ENCODE measurements at regions not wholly inside any gene's neighbourhood (a gene's known extent, or its start where the extent isn't known, plus 50 kb on each side); places are given as distances from the start of the nearest gene placed in this dataset.
"Not testable (repeated sequence)": the region's sequence is repeated elsewhere in the genome, so short reads cannot be mapped to it uniquely, and the experiment has no call there.

DNA sequence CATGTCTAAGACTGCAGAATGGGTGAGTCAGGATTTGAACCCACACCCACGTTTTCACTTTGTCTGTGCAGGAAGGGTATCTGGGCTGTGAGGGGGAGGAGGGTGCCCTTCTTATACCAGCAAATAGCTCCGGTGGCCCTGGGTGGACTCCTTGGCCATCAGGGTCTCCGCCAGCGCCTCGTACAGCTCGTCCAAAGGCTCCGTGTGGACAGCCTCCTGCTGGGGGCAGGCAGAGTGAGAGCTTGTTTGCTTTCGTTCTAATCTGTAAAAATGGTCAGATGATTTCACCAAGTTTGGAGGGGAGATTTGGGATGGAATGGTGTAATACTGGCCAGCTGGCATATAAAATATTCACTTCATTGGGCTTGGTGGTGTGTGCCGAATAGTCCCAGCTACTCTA, 111.7 kb upstream of the CCZ1B start:
- not testable (repeated sequence) for H3K4me1 ChIP-seq (ENCODE audit: control insufficient read depth in 5 of 5, insufficient read depth in 5 of 5, low read length in 5 of 5); H3K9me3 ChIP-seq (ENCODE audit: control insufficient read depth in 5 of 5, low read length in 5 of 5); H3K4me3 ChIP-seq (ENCODE audit: low read depth in 1 of 5, low read length in 5 of 5); H3K27me3 ChIP-seq (ENCODE audit: control insufficient read depth in 5 of 5, insufficient read depth in 4 of 5, low read length in 5 of 5); H3K9ac ChIP-seq (ENCODE audit: low read length in 5 of 5); H3K27ac ChIP-seq (ENCODE audit: low read depth, low read length); H3K36me3 ChIP-seq (ENCODE audit: control insufficient read depth in 5 of 5, insufficient read depth in 5 of 5, low read length in 5 of 5)

DNA sequence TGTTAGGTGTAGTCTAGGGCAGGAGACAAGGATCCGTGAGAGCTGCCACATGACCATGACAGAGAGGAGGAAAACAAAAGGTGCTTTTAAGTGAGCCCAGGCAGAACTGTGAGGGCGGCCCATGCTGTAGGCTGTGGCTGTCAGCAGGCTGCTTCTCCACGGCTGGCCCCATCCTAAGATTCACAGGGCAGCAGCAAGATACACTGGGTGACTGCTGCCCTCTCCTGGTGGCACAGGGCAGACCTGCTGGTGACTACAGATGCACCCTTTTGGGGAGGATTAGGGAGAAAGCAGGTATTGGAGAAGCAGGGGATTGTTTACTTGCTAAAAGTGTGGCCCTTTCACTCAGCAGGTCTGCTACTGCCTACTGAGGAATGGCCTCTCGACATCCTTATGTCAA, 112.2 kb upstream of the CCZ1B start:
- not testable (repeated sequence) for H3K36me3 ChIP-seq (ENCODE audit: control insufficient read depth in 5 of 5, insufficient read depth in 5 of 5, low read length in 5 of 5); H3K27me3 ChIP-seq (ENCODE audit: control insufficient read depth in 5 of 5, insufficient read depth in 4 of 5, low read length in 5 of 5); H3K4me1 ChIP-seq (ENCODE audit: control insufficient read depth in 5 of 5, insufficient read depth in 5 of 5, low read length in 5 of 5); H3K4me3 ChIP-seq (ENCODE audit: low read depth in 1 of 5, low read length in 5 of 5); H3K9me3 ChIP-seq (ENCODE audit: control insufficient read depth in 5 of 5, low read length in 5 of 5); H3K27ac ChIP-seq (ENCODE audit: low read depth, low read length); H3K9ac ChIP-seq (ENCODE audit: low read length in 5 of 5)

DNA sequence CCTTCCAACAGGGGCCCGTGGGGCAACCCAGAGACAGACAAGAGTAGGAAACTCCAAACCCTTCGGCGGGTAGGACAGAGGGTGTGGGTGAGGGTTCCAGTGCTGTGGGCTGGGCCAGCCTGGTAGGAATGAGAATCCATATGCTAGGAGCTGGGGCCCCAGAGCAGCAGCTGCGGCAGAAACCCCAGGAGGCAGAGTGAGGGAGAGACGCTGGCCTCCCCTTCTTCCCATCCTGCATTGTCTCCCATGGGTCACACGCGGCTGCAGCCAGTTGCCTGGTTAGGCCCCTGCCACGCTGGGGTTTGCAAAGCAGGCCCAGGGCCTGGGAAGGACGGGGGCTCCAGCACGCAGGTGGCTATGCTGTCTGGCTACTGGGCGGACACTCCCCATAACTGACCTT, 113.1 kb upstream of the CCZ1B start:
- H3K9ac ChIP-seq (ENCODE audit: low read length in 5 of 5); H3K36me3 ChIP-seq (ENCODE audit: control insufficient read depth in 5 of 5, insufficient read depth in 5 of 5, low read length in 5 of 5); H3K27me3 ChIP-seq (ENCODE audit: control insufficient read depth in 5 of 5, insufficient read depth in 4 of 5, low read length in 5 of 5); H3K9me3 ChIP-seq (ENCODE audit: control insufficient read depth in 5 of 5, low read length in 5 of 5); H3K27ac ChIP-seq (ENCODE audit: low read depth, low read length); H3K4me1 ChIP-seq (ENCODE audit: control insufficient read depth in 5 of 5, insufficient read depth in 5 of 5, low read length in 5 of 5); H3K4me3 ChIP-seq (ENCODE audit: low read depth in 1 of 5, low read length in 5 of 5): not testable (repeated sequence)

DNA sequence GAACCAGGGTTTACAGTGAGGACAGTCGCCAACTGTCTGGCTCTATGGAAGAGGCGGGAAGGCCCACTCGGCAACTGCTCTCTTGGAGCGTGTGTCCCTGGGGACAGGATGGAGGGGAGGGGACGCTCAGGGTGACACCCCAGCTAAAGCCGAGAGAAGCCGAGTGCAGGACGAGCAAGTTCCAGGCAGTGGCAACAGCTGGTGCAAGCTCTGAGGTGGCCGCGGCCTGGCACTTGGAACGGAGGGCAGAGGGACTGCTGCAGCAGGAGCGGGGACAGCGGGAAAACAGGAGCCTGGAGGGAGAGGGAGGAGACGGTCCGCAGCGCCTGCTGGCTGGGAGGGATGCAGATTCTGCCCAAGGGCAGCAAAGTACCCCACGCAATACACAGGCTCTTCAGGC, 113.8 kb upstream of the CCZ1B start:
- not testable (repeated sequence) for H3K36me3 ChIP-seq (ENCODE audit: control insufficient read depth in 5 of 5, insufficient read depth in 5 of 5, low read length in 5 of 5); H3K9me3 ChIP-seq (ENCODE audit: control insufficient read depth in 5 of 5, low read length in 5 of 5); H3K9ac ChIP-seq (ENCODE audit: low read length in 5 of 5); H3K27ac ChIP-seq (ENCODE audit: low read depth, low read length); H3K4me3 ChIP-seq (ENCODE audit: low read depth in 1 of 5, low read length in 5 of 5); H3K27me3 ChIP-seq (ENCODE audit: control insufficient read depth in 5 of 5, insufficient read depth in 4 of 5, low read length in 5 of 5); H3K4me1 ChIP-seq (ENCODE audit: control insufficient read depth in 5 of 5, insufficient read depth in 5 of 5, low read length in 5 of 5)

DNA sequence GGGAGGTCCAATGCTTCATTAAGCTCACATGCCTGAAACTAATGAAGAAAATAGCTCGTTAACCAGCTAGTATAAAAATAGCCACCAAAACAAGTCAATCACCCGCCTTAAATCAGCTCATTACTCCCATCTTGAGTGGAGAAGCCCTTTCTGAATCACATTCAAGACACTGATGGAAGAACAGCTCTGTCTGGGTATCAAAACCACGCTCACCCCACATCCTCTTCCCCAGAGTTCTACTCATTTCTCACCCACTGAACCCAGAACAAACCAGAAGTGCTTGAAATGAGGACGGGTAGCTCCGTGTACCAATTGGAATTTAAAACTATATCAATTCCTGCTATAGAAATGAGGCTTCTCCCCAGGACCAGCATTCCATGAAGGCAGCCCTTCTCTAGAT, 120.8 kb upstream of the CCZ1B start:
- H3K4me1 ChIP-seq (ENCODE audit: control insufficient read depth in 5 of 5, insufficient read depth in 5 of 5, low read length in 5 of 5); H3K9ac ChIP-seq (ENCODE audit: low read length in 5 of 5): not testable (repeated sequence)

DNA sequence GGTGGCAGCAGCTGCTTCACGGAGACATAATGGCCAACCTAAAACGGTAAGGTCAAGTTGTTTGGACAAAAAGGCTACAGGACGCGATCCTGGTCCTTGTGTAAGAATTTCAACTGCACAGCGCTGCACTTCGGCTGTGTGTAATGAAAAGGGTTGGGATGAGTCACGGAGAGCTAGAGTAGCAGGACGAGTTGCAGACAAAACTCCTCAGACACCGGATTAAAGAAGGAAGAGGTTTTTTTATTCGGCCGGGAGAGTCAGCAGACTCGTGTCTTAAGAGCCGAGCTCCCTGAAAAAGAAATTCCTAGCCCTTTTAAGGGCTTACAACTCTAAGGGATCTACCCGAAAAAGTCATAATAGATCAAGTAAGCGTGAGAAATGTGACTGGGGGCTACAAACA, 124.2 kb upstream of the CCZ1B start:
- not testable (repeated sequence) for H3K27ac ChIP-seq (ENCODE audit: low read depth, low read length); H3K9ac ChIP-seq (ENCODE audit: low read length in 5 of 5); H3K4me3 ChIP-seq (ENCODE audit: low read depth in 1 of 5, low read length in 5 of 5); H3K36me3 ChIP-seq (ENCODE audit: control insufficient read depth in 5 of 5, insufficient read depth in 5 of 5, low read length in 5 of 5); H3K27me3 ChIP-seq (ENCODE audit: control insufficient read depth in 5 of 5, insufficient read depth in 4 of 5, low read length in 5 of 5); H3K4me1 ChIP-seq (ENCODE audit: control insufficient read depth in 5 of 5, insufficient read depth in 5 of 5, low read length in 5 of 5); H3K9me3 ChIP-seq (ENCODE audit: control insufficient read depth in 5 of 5, low read length in 5 of 5)

More for the DNA sequence above, 120.8 kb upstream of the CCZ1B start:
- H3K4me3 ChIP-seq (ENCODE audit: low read depth in 1 of 5, low read length in 5 of 5); H3K27ac ChIP-seq (ENCODE audit: low read depth, low read length); H3K36me3 ChIP-seq (ENCODE audit: control insufficient read depth in 5 of 5, insufficient read depth in 5 of 5, low read length in 5 of 5); H3K27me3 ChIP-seq (ENCODE audit: control insufficient read depth in 5 of 5, insufficient read depth in 4 of 5, low read length in 5 of 5); H3K9me3 ChIP-seq (ENCODE audit: control insufficient read depth in 5 of 5, low read length in 5 of 5): not testable (repeated sequence)

DNA sequence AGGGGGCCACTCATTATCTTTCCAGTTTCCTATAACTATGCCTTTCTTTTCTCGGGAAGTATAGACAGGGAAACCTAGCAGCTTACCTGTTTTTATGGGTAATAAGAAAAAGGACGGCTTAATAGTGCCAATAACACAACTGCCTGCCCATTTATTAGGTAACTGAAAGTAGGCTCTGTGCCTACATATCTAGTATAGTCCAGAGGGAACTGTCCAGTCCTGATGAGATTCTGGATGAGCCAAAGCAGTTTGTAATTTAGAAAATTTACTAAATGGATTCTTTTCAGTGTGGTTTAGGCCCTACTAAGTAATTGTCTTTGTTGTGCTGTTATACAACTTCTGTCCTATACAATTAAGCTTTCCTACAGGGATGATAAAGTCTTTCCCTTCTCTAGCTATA, 125.5 kb upstream of the CCZ1B start:
- not testable (repeated sequence) for H3K9me3 ChIP-seq (ENCODE audit: control insufficient read depth in 5 of 5, low read length in 5 of 5); H3K9ac ChIP-seq (ENCODE audit: low read length in 5 of 5); H3K4me1 ChIP-seq (ENCODE audit: control insufficient read depth in 5 of 5, insufficient read depth in 5 of 5, low read length in 5 of 5); H3K36me3 ChIP-seq (ENCODE audit: control insufficient read depth in 5 of 5, insufficient read depth in 5 of 5, low read length in 5 of 5); H3K4me3 ChIP-seq (ENCODE audit: low read depth in 1 of 5, low read length in 5 of 5); H3K27me3 ChIP-seq (ENCODE audit: control insufficient read depth in 5 of 5, insufficient read depth in 4 of 5, low read length in 5 of 5); H3K27ac ChIP-seq (ENCODE audit: low read depth, low read length)

DNA sequence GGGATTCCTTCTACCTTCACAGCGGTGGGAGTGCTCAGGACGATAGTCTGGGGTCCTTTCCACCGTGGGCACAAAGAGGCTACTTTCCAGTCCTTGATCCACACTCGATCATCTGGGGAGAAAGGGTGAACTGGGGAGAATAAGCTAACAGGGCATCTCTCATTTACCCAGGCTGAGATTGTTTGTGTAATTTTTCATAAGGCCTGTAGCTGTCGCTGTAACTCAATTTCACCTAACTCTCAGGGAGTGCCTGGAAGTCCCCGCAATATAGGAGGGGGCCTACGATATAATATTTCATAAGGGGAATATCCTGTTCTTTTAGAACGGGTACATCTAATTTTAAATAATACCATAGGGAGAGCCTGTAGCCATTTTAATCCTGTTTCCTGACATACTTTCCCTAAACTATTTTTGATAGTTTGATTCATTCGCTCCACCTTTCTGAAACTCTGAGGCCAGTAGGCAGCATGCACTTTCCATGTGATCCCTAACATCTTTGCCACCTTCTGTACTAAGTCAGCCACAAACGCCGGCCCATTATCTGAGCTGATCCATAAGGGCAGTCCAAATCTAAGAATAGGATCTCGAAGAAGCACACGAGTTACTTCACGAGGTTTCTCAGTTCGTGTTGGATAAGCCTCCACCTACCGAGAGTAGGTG, 127.2 kb upstream of the CCZ1B start:
- H3K27me3 ChIP-seq (ENCODE audit: control insufficient read depth in 5 of 5, insufficient read depth in 4 of 5, low read length in 5 of 5); H3K27ac ChIP-seq (ENCODE audit: low read depth, low read length); H3K4me1 ChIP-seq (ENCODE audit: control insufficient read depth in 5 of 5, insufficient read depth in 5 of 5, low read length in 5 of 5); H3K9me3 ChIP-seq (ENCODE audit: control insufficient read depth in 5 of 5, low read length in 5 of 5); H3K36me3 ChIP-seq (ENCODE audit: control insufficient read depth in 5 of 5, insufficient read depth in 5 of 5, low read length in 5 of 5); H3K9ac ChIP-seq (ENCODE audit: low read length in 5 of 5); H3K4me3 ChIP-seq (ENCODE audit: low read depth in 1 of 5, low read length in 5 of 5): not testable (repeated sequence)

DNA sequence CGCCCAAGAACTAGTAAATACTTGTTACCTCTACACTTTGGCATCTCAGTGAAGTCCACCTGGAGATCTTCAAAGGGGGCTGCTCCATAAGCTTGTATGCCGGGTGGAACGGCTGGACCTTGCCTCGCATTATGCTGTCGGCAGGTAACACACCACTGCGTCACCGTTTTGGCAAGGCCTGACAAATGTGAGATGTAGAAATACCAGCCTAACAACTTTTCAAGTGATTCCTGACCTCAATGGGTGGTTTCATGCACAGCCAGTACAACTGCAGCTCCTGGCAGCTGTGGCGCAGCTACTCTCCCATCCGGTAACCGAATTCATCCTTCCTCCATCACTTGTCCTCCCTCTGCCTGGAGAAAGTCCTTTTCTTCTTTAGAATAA, 127.7 kb upstream of the CCZ1B start:
- H3K9me3 ChIP-seq (ENCODE audit: control insufficient read depth in 5 of 5, low read length in 5 of 5); H3K36me3 ChIP-seq (ENCODE audit: control insufficient read depth in 5 of 5, insufficient read depth in 5 of 5, low read length in 5 of 5); H3K27ac ChIP-seq (ENCODE audit: low read depth, low read length); H3K9ac ChIP-seq (ENCODE audit: low read length in 5 of 5); H3K27me3 ChIP-seq (ENCODE audit: control insufficient read depth in 5 of 5, insufficient read depth in 4 of 5, low read length in 5 of 5); H3K4me1 ChIP-seq (ENCODE audit: control insufficient read depth in 5 of 5, insufficient read depth in 5 of 5, low read length in 5 of 5); H3K4me3 ChIP-seq (ENCODE audit: low read depth in 1 of 5, low read length in 5 of 5): not testable (repeated sequence)

DNA sequence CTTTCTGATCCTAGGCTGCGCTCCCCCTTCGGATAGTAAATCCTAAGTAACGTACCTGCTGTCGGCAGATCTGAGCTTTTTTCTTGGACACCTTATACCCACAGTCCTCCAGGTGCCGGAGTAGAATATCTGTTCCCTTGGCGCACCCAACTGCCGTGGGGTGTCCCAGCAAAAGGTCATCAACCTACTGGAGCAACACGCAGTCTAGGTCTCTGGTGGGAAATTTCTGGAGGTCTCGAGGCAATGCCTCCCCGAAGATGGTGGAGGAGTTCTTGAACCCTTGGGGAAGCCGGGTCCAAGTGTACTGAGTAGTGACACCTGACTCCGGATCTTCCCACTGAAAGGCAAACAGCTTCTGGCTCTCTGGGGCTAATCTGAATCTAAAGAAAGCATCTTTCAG, 129.3 kb upstream of the CCZ1B start:
- H3K36me3 ChIP-seq (ENCODE audit: control insufficient read depth in 5 of 5, insufficient read depth in 5 of 5, low read length in 5 of 5); H3K9me3 ChIP-seq (ENCODE audit: control insufficient read depth in 5 of 5, low read length in 5 of 5); H3K27me3 ChIP-seq (ENCODE audit: control insufficient read depth in 5 of 5, insufficient read depth in 4 of 5, low read length in 5 of 5); H3K27ac ChIP-seq (ENCODE audit: low read depth, low read length); H3K9ac ChIP-seq (ENCODE audit: low read length in 5 of 5); H3K4me1 ChIP-seq (ENCODE audit: control insufficient read depth in 5 of 5, insufficient read depth in 5 of 5, low read length in 5 of 5); H3K4me3 ChIP-seq (ENCODE audit: low read depth in 1 of 5, low read length in 5 of 5): not testable (repeated sequence)

DNA sequence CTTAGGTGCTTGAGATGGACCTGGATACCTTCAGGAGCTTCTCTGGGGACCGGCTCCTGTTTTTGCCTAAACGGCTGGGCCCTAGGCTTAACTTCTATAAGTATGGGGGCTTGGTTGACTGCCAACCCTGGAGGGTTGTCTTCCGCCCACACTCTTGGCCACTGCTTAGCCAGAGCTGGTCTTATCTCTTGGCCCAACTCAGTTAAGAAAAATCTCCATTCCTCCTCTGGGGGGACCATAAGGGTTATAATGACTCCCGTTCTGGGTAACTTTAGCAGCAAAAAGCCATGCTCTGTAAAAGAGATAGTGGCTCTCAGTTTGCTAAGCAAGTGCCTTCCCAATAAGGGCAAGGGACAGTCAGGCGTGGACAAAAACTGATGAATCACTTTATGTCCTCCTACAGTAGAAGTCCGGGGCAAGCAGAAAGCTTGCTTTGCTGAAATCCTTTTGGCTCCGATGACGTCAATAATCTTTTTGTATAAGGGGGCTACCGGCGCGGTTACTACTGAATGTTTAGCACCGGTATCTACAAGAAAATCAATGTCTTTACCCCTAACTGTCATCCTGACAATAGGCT, 130.0 kb upstream of the CCZ1B start:
- H3K27me3 ChIP-seq (ENCODE audit: control insufficient read depth in 5 of 5, insufficient read depth in 4 of 5, low read length in 5 of 5); H3K9ac ChIP-seq (ENCODE audit: low read length in 5 of 5); H3K27ac ChIP-seq (ENCODE audit: low read depth, low read length); H3K4me3 ChIP-seq (ENCODE audit: low read depth in 1 of 5, low read length in 5 of 5); H3K36me3 ChIP-seq (ENCODE audit: control insufficient read depth in 5 of 5, insufficient read depth in 5 of 5, low read length in 5 of 5); H3K4me1 ChIP-seq (ENCODE audit: control insufficient read depth in 5 of 5, insufficient read depth in 5 of 5, low read length in 5 of 5); H3K9me3 ChIP-seq (ENCODE audit: control insufficient read depth in 5 of 5, low read length in 5 of 5): not testable (repeated sequence)
